ENCODE measurements at regions not wholly inside any gene's neighbourhood (a gene's known extent, or its start where the extent isn't known, plus 50 kb on each side); places are given as distances from the start of the nearest gene placed in this dataset.

DNA sequence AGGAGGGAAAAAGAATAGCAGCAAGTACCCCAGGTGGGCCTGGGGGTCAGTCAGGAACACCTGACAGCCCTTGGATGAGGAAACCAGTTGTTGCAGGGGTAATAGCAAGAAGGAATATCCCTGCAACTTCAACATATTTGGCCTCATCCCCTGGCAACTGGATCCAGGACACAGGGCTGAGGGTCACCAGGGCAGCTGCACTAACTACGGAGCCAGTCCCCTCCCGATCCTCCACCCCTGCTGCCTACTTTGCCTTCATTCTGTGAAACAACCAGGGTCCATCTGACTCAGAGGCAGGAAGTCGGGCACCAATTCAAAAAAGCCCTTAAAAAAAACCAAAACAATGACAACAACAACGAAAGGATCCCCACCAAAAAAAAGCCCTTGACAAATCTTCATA, 52.9 kb downstream of the FRMPD3 start:
- DNase-seq, result no peak

DNA sequence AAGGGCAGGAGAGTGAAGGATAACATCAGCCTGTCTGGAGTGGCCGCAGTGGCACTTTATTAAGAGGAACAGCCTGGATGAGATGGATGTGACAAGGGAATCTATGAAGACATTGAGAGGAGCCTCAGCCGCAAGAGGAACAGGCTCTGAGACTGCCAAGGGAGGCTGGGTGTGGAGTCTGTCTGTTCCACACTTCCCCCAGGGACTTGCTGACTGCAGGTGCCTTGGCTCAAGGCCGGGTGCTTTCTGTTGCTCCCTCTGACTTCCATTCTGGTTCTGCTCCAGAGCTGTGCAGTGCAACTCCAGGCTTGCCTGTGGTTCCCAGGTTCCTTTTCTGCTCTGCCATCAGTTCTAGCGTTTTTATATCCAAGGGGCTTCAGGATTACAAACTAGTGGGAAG, 54.6 kb downstream of the FRMPD3 start:
- DNase-seq, result no peak

DNA sequence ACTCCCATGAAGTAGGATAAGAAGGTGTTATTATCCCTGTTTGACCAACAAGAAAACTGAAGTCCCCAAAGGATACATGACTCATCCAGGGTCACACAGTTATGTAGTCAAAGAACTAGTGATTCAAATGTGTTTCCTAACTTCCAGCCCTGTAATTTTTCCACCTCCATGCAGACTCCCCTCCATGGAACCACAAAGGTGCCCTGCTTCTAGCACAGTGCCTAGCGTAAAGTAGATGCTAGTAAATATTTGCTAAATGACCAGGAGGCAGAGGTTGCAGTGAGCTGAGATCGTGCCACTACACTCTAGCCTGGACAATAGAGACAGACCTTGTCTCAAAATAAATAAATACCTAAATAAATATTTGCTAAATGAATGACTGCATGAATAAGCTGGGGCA, 55.8 kb downstream of the FRMPD3 start:
- DNase-seq, result no peak

DNA sequence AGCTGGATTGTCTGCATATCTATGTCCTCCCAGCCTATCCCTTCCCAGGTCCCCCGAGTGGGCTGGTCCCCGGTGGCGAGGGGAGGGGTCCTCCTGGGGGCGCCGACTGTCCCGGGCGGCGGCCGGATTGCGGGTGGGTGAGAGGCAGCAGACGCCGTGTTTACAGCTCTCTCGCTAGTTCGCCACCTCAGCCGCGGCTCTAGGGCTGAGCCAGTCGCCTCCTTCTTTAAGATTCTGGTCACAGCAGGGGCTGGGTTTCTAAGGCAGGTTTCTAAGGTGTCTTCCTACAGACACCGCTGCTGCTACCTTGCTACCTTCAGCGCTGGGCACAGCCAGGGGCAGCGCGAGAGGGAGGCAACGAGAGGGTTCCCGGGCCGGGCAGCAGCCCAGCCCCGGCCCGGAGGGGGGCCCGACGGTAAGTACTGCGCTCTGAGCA, 57.2 kb downstream of the FRMPD3 start:
- DNase-seq, result no peak

DNA sequence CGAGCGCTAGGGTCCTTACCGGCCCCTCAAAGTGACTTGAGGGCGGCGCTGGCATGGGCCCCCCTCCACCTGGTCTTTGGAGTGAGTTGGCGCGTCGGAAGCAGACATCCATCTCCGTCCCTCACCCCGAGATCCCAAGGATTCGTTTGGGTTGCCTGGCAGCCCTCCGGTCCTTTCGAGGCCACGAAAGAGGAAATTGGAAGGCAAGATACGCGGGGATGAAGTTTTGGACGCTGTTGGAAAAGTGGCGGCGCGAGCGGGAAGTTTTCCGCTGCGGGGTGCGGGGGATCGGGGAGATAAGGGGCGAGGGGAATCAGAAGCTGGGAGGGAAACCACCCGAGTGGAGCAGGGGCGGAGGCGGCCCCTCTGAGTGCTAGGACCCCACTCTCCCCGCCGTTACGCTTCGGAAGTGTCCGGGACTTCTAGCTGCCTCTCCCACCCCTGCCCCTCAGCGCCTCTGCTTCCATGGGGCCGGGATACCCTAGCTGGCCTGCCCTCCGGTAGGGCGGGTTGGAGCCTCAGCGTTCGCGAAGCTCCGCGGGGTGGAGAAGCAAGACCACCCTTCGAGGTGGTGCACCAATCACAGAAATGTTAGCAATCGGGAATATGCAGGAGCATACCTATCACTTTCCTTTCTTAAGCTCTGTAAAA, 57.8 kb downstream of the FRMPD3 start:
- DNase-seq, result no peak

DNA sequence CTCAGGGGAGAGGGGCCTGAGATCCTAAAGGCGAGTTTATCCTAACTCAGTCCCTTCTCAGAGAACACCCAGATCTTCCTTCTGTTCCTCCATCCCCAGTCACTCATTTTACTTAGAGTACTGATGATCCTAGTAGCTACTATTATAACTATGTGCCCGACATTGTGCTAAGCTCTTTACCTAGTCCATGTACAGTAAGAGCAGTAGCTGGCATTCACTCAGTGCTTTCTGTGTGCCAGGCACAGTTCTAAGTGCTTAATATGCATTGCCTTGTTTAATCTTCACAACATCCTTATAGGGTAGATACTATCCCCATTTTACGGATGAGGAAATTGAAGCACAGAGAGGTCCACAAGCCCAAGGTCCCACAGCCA, 58.3 kb downstream of the FRMPD3 start:
- DNase-seq, result no peak

DNA sequence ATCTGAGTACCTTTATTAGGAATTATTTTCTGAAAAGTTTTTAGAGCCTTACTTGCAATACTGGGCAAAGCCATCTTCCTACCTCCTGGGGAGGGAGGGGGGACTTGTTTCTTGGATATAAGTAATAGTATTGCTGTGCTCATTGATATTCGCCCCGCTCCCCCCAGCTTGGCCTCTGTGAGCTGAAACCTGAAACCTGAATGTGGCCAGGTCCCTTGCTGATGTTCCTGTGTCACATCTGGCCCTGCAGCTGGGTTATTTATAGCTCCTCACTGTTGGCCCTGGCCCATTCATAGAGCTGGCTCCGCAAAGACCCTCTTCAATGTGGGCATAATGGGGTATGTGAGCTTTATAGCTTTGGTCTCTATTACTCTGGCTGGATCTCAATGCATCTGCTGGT, 59.5 kb downstream of the FRMPD3 start:
- DNase-seq, result no peak

DNA sequence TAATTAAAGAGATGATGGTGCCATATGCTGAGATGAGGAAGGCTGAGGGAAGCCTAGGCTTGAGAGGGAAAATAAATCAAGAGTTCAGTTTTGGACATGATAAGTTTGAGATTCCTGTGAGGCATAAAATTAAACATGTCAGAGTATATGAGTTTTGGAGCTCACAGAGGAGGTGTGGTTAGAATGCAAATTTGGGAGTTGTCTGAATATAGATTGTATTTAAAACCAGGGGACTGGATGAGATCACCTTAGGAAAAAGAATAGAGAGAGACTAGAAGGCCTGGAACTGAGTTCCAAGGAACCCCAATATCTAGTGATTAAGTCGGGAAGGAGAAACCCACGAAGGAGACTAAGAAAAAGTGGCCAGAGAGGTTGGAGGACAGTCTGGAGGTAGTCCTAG, 65.5 kb downstream of the FRMPD3 start:
- no peak for DNase-seq

DNA sequence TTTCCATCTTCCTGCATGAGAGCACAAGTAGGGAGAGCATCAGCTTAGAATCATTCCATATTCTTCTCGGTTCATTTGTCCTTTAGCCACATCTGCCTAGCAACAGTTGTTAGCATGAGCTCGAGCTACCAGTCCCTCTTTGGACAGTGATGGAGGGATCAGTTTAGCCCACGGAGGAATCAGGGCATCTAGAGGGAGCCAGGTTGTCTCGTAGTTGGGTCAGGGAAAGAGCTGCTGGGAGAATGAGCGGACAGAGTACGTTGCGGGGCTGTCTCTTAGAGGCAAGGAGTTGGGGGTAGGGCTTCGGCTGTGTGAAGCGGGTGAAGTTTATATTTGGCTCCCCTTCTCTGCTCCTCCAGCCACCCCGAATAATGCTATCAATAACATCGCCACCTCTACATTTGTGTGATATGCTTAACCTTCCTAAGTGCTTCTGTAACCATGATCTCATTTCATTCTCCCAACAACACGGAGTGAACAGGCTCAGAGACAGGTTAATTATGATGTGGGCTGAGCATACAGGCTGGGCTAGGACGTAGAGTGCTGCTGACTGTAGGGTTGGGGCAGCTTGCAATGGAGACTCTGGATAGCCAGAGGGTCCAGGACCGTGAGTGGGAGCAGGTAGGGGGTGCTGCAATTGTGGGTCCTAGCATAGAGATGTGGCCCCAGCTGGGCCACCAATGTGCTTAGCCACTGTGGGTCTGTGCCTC, 72.6 kb downstream of the FRMPD3 start:
- DNase-seq, result no peak

DNA sequence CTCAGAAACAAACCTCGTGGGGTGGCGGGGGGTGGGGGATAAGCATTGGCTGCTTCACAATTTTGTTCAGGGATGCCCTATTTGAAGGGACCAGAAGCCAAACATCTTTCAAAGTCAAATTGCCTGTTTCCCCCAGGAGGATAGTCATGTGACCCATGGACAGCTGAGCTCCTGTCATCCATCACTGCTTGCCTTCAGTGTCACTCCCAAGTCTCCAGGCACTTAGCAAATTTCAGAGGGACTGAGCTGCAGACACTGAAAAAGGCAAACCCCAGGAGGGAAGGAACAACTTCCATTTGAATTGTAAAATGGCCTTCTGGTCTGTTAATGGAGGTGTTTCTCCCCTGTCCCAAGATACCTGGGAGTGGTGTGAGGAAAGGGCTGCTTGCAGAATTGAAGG, 73.4 kb downstream of the FRMPD3 start:
- no peak for DNase-seq

DNA sequence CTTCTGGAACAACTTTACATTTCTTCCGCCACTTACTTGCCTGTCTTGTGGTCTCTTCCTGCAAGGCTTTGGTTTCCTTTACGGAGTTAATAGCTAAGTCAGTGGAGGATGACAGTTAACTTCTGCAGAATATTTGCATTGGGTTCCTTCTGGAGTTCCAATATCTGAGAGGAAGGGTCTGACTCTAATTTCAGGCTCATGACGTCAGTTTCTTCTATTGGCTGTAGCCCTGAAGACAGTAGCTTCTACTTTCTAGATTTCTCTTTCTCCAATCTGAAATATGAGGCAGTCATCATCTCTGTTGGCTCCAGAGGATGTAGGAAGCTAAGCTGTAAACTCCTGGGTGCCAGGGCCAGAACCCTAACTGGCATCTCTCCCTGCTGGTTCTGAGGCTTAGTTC, 76.7 kb downstream of the FRMPD3 start:
- DNase-seq, result no peak

DNA sequence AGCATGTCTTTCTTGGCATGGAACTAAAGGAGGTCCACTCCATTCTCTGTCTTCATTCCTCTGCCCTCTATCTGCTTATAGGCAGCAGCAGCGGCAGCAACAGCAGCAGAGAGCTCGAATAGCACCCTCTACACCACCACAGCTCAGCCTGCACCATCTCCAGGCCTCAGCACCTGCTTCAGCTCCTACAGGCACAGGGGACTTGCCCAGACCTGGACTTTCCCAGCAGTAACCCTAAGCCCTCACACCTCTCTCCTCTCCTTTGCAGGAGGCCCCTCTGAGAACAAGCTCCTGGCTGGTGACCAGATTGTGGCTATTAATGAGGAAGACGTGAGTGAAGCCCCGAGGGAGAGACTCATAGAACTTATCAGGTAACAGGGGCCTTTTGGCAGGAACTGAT, 80.7 kb downstream of the FRMPD3 start:
- no peak for DNase-seq

DNA sequence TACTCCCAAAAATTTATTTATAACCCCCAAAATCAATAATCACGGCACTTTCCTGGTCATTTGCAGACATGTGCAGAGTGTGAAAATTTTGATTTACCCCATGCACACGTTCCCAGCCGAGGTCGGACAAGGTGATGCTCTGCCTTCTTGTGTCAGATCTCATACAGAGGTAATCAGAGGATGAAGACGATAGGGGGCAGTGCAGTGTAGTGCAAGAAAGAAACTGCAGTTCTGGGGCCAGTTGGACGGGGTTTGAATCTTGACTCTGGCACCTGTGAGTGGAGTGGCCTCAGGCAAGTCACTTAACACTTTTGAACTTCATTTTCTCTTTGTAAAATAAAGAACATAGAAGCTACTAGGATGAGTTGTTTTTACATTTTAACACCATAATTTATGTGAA, 88.4 kb downstream of the FRMPD3 start:
- no peak for DNase-seq

DNA sequence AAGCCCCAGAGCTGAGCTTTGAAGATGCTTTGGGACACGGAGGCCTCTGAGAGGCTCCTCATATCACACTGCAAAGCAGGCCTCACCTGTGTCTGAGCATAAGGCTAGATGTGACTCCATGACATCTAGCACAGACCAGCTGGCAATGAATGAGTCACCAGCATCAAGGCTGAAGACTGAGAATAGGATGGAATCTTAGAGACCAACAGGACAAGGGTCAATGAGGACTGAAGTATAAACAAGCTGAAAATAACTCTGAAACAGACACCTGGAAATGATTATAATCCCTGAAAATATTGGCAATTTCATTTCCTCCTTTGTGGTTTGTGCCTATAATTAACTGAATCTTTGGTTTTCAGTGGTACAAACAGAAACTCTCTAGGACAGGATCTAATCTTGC, 87.1 kb upstream of the PRPS1 start:
- no peak for DNase-seq

DNA sequence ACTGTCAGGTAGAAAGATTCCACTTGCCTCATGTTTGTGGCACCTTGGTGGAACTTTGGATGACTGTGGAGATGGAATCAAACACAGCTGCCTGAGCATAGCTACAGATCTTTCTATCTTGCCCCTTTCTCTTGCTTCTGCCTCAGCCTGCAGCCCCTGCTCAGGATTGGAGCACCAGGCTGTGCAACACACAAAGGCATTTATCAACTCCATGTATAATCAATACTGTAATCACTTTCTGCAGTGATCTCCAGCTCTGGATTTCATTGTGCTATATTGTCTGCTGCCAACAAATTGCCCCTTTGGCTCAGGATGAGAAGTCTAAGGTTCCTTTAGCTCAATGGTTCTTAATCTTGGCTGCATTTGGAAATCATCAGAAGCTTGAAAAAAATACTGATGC, 86.3 kb upstream of the PRPS1 start:
- DNase-seq, result no peak

DNA sequence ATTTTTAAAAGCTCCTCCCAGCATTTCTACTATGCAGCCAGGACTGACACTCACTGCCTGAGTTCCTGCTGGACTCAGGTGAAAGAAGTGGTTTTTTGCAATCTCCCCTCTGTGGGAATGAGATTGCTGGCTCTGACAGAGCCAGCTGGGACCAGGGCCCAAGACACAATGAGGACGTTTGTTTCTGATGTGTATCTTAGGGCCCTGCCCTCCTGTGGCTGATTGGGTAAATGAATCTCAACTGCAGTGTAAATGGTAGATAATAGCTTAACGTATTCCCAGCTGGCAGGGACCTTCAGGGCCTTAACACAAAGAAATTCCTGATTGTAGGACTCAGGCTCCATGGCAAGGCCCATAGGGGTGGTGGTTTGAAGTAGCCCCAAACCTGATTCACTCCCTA, 85.8 kb upstream of the PRPS1 start:
- DNase-seq, result no peak

DNA sequence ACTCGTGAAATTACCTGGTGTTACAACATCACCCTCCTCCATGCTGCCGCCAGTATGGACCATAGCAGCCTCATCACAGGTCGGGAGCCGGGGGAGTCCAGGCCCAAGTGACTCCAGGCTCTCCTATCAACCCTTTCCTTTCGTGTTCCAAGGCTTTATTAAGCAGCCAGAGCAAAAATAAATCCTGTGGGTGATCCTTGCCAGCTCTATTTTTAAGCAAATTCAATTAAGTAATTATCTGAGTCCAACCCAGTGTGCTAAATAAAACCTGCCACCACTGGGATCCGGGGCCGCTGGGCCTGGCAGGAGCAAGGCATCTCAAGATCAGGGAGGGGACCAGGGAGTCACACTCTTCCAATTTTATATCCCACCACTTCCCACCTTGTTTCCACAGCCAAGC, 80.7 kb upstream of the PRPS1 start:
- DNase-seq, result no peak

DNA sequence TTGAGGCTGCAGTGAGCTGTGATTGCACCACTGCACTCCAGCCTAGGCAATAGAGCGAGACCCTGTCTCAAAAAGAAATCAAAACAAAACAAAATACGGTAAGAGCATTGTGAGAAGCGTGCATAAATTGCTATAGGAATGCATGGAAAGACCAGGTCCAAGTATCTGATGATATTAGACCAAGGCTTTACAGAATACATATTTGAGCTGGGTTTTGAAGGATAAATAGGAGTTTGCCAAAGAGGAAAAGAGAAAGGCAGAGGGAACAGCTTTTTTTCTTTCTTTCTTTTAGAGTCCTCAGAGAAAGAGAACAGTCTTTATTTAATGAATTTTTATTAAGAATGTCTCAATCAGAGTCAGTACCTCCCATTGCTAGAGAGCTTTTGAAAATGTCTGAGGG, 79.5 kb upstream of the PRPS1 start:
- no peak for DNase-seq

DNA sequence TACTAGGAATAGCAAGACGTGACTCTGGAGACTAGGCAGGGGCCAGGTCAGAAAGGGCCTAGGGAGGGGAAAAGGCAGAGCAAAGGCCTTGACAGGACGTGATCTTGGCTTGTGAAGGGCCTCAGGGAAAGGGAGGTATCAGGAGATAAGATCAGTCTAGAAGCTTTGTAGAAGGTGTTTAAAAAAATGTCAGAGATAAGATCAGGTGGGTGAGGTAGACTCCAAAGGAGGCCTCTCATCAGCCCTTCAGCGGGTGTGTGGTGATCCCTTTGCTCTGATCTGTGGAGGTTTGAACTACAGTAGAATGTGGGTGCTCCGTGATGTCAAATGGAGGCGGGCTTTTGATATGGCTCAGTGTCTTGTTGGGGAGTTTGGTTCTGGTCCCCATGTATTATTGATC, 78.8 kb upstream of the PRPS1 start:
- DNase-seq, result peak; percentile 35

DNA sequence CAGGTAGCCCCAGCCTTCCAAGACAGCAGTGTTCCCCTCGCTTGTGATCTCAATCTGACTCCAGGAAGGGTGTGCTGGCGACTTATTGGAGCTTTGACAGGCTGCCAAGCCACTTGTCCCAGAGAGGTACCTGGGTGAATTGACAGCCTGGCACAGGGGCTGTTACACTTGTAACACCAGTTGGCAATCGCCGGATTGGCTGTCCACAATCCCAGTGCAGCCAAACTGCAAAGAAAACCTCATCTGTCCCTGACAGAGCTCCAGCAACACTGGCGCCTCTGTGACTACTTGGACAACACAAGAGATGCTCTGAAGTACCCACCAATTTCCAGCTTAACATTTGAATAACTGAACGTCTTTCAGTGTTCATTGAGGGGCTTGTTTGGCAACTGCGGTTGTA, 76.8 kb upstream of the PRPS1 start:
- no peak for DNase-seq

DNA sequence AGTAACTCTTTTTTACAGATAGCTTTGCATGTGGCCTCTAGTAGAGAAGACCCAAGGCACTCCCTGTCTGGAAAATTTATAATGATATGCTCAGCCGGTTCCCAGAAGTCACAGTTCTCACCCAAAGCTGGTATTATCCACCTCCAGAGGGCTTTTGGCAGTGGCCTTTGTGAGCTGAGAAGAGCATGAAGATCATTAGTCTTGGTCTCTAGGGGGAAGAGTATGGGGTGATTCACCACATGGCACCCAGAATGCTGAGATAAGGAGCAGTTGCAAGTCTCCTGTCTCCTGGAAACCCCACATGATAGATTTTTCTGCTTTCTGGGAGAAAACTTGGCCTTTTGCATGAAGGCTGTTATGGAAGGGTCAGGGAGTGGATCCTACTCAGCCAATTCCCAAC, 75.4 kb upstream of the PRPS1 start:
- DNase-seq, result no peak

DNA sequence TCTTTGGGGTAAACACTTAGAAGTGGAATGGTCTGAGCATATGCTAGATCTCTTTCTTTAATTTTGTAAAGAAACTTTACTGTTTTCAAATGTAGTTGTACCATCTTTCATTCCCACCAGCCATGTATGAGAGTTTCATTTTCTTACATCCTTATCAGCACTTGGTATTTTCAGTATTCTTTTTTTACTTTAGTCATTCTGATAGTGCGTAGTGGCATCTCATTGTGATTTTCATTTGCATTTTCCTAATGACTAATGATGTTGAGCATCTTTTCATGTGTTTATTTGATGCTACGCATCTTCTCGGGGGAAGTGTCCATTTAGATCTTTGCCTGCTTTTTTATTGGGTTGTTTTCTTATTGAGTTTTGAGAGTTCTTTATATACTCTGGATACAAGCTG, 71.3 kb upstream of the PRPS1 start:
- DNase-seq, result no peak

DNA sequence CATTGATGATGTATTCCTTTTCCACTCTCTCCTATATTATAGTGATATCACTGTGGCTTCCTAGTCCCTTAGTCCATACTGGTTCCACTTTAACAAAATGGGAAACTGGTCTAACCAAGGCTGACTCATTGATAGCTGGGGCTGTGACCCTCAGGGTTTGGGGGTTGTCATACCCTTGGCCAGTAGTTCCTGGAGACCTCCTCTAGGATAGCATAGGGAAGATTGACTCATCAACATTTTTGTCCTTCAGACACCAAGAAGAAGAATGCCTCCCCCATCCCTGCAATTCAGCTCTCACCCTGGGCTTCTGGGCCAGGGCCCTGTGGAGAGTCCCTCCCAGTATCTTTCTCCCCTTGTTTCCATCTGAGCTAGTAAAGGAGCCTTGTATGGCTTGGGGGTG, 68.8 kb upstream of the PRPS1 start:
- DNase-seq, result no peak

DNA sequence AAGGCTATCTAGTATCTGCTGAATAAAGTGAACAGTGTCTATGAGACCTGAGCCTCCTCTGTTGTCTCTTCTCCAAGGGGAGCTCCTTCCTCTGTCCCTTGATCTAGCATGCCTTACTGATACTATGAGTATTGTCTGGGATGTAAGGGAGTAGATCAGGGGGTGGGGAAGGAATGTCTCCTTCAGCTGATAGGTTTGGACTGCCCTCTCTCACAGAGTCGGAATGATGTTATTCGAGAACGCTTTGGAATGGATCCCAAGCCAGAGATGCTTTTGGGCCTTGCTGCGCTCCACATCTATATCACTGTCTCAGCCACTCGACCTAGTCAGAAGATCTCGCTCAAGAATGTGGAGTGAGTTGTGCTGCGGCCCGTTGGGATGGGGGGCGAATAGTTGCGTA, 68.3 kb upstream of the PRPS1 start:
- no peak for DNase-seq

DNA sequence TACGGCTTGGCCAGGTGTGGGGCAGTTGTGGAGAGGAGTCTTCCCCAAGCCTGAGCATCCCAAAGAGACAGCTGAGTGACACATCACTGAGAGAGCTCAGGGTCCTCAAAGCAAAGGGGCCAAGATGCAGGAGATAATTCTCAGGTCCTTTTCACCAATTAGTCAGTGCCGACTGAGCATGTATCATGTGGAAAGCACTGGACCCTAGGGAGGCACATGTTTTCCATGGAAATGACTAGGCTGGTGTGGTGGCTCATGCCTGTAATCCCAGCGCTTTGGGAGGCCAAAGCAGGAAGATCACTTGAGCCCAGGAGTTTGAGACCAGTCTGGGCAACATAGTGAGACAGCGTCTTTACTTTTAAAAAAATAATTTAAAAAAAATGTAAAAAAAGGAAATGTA, 67.3 kb upstream of the PRPS1 start:
- no peak for DNase-seq

Measured in CD4-positive, alpha-beta T cell treated with Interleukin-15 for 1 hour (primary cell).